GM18861 (cell line): ENCODE measurements at regions not wholly inside any gene's neighbourhood (a gene's known extent, or its start where the extent isn't known, plus 50 kb on each side); places are given as distances from the start of the nearest gene placed in this dataset.
"Not testable (repeated sequence)": the region's sequence is repeated elsewhere in the genome, so short reads cannot be mapped to it uniquely, and the experiment has no call there.

Experiments
- ATAC-seq: cut with Tn5 transposase; IDR thresholded peaks from one replicate; pipeline ENCODE4 v1.9.1; 2021; ENCODE audit not compliant: unreplicated experiment

GRCh38 chr13:70817576-70817975 is 709.3 kb upstream of the KLHL1 start:
- no peak for ATAC-seq

DNA sequence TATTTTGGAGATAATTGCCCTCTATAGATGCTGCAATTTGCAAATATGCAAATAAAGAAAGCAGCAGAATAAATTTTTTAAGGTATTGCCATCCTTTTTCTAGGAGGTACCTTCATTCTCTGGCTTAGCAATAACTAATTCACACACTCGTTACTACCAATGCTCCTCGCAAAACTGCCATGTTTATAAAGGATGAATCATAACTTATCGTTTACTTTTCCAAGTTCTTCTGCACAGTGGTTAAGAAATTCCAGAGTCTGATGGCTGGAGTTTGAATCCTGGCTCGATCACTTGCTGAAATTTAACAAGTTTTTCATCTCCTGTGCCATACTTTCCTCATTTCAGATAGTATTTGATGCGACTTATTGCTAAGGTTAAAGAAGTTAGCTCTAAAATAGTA is 708.6 kb upstream of the KLHL1 start:
- ATAC-seq, result no peak

GRCh38 chr13:70814684-70815083 is 706.4 kb upstream of the KLHL1 start:
- ATAC-seq, result no peak

DNA sequence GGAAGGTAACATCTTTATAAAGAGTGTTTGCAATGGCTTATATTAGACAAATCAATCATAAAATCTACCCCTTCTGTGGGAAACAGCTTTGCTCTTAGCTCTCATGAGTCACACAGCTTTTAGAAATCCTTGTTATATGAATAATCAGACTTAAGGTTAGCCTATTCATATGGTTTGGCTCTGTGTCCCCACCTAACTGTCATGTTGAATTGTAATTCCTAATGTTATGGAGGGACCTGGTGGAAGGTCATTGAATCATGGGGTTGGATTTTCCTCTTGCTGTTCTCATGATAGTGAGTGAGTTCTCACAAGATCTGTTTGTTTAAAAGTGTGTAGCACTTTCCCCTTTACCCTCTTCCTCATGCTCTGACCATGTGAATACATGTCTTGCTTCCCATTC is 704.2 kb upstream of the KLHL1 start:
- no peak for ATAC-seq

DNA sequence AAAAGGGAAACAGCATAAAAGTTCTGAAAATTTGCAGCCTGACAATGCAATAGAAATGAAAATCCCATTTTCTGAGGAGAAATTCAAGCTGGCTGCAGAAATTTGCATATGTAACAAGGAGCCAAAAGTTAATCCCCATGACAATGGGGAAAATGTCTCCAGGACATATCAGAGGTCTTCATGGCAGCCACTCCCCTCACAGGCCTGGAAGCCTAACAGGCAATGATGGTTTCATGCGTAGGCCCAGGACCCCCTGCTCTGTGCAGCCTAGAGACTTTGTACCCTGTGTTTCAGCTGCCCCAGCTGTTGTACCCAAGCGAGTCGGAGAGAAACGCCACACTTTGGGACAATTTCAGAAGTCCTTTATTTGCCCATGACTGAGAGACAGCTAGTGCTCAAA is 701.3 kb upstream of the KLHL1 start:
- ATAC-seq, result no peak

- no peak for ATAC-seq
These were observed 690.1 kb upstream of the KLHL1 start for GRCh38 chr13:70798385-70798784.

- no peak for ATAC-seq
These were observed 687.2 kb upstream of the KLHL1 start for GRCh38 chr13:70795484-70795883.

GRCh38 chr13:70792121-70792520 is 683.9 kb upstream of the KLHL1 start:
- ATAC-seq, result no peak

DNA sequence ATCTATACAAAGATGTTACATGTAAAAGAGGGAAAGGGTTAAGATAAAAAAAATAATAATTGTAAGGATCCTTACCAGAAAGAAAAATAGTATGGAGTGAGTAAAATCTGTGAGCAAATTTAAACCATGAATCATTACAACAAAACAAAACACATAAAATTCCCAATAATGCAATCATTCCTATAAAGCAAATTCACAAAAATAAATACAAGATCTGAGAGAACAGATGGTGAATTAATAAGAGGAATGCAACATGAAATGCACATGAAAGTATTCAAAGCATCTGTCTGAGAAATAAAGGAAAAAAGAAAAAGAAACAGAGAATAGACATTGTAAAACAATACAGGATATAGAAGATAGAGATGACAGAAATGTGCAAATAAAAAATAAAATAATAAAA is 681.5 kb upstream of the KLHL1 start:
- no peak for ATAC-seq

DNA sequence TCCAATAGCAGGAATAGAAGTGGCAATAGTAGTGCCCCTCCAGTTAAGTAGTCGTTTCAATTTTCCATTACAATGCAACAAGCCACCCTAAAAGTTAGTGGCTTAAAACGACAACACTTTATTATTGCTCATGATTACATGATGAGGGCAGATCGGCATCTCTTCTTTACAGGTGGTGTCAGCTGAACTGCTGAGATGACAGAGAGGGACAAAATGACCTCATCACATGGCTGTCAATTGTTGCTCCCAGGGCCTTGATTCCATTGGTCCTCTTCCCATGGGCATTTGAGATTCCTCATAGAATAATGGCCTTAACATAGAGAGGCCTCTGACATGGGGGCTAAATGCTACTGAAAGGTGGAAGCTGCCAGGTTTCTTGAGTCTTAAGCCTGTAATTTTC is 679.8 kb upstream of the KLHL1 start:
- no peak for ATAC-seq

GRCh38 chr13:70784207-70784989 is 676.1 kb upstream of the KLHL1 start:
- ATAC-seq, result no peak

GRCh38 chr13:70769817-70770216 is 661.6 kb upstream of the KLHL1 start:
- ATAC-seq, result no peak

GRCh38 chr13:70758932-70759331 is 650.7 kb upstream of the KLHL1 start:
- ATAC-seq, result no peak

GRCh38 chr13:70756088-70756487 is 647.8 kb upstream of the KLHL1 start:
- ATAC-seq, result no peak

- ATAC-seq, result no peak
These were observed 647.2 kb upstream of the KLHL1 start for GRCh38 chr13:70755456-70755855.

DNA sequence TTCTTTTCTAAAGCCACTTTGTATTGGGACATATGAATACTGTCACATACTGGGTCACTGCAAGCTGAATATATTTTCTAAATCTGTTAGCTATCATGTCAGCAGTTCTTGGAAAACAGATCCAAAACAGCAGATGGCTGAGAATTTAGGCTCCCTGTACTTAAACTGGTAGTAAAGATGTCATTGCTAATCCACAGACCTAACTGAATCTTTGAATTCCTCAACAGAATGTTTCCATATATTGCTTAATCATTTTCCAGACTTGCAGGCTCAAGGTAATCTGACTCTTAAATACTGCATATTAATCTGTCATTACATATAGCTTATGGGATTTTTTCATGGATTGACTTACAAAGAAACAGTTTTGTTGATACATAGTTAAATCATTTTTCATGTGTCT is 639.0 kb upstream of the KLHL1 start:
- no peak for ATAC-seq

DNA sequence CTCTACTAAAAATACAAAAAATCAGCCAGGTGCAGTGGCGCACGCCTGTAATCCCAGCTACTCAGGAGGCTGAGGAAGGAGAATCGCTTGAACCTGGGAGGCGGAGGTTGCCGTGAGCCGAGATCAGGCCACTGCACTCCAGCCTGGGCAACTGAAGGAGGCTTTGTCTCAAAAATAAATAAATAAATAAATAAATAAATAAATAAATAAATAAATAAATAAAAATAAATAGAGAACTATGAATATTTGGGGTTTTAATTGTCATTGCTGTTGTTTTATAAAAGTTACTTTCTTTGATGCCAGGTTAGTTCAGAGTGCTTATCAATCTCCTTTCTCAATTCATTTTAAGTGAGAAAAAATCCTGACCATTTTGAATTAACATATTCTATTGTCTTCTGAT is 638.2 kb upstream of the KLHL1 start:
- not testable (repeated sequence) for ATAC-seq

DNA sequence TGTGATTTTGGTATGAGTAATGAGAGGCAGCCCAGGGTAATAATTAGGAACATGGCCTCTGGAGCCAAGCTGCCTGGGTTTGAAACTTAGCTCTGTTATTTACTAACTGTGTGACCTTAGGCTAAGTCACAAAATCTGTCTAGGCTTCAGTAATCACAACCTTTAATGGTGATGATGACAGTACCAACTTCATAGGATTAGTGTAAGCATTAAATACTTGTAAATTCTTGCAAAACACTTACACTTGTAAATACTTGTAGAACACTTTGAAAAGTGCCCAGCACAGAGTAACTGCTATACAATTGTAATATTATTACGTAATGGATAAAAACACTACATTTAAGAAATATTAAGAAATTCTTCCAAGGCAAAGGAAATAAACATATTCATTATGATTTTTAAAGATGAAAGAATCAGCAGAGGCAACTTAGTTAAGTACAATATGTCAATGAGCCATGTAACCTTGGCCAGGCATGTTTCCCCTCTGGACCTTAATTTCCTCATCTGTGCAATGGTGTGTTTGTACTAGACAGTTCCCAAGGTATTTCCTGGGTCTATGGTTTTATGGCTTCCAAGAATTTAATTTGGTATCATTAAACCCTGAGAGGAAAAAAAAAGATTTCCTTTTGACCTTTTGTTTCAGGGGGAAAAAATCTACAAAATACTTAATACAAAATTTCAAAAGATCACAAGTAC is 628.5 kb upstream of the KLHL1 start:
- no peak for ATAC-seq

- no peak for ATAC-seq
These were observed 624.4 kb upstream of the KLHL1 start for GRCh38 chr13:70732611-70733010.

DNA sequence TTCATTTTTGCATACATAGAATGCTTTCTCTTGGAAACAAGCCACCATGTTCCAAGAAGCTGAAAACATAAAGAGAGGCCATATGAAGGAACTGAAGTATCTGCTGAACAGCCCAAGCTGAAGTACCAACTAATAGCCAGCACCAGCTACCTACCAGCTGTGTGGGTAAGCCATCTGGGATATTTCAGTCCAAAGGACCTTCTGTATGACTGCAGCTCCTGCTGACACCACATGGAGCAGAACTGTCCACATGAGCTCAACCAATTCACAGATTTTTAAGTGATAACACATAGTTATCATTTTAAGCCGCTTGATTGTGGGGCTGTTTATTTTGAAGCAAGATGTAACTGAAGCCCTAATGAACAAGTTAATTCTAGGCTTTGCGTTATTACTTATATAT is 621.1 kb upstream of the KLHL1 start:
- no peak for ATAC-seq

DNA sequence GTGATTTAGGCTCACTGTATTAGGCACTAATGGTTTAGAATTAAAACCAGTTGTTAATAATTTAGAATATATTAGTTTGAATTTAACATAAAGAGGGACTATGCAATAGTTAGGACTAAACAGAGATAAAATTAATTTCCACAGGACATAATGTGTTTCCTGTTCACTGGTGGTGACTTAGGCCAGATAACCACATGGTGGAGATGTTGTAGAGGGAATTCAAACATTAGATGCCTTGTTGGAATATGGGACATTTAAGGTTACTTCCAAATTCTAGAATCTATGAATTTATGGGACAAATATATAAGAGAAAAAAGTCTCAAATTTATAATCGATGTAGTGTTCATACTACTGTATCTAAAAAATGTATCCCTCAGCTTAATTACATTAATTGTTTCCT is 615.5 kb upstream of the KLHL1 start:
- ATAC-seq, result no peak

GRCh38 chr13:70720386-70720785 is 612.1 kb upstream of the KLHL1 start:
- no peak for ATAC-seq

- ATAC-seq, result no peak
These were observed 606.7 kb upstream of the KLHL1 start for GRCh38 chr13:70714993-70715392.
